ENCODE measurements at regions not wholly inside any gene's neighbourhood (a gene's known extent, or its start where the extent isn't known, plus 50 kb on each side); places are given as distances from the start of the nearest gene placed in this dataset.

GRCh38 chr2:65658881-65659280 lies 226.5 kb upstream of the SPRED2 start:
- POLR2A ChIA-PET: no interaction called here
- Histone ChIP-seq H3K27me3 (ENCODE audit: control insufficient read depth in 1 of 2, insufficient read depth in 2 of 2, low read length in 2 of 2) (peaks cover 2 to 21% of the 10 kb centered on the region in 2 experiments; a peak in 2 of 5 replicates), H3K4me1 (ENCODE audit: insufficient read depth, low read length) (peaks cover 8% of the 10 kb centered on the region), H3K4me2 (ENCODE audit: low read depth, low read length) (no peak overlapping the region), H3K9ac (ENCODE audit: insufficient read depth, low read depth, low read length) (no peak overlapping the region), H3K9me3 (ENCODE audit: low read length) (no peaks in the 10 kb centered on the region), H3K79me2 (ENCODE audit: insufficient read depth, low read length) (no peaks in the 10 kb centered on the region), H3K4me3 (replicated peaks in 1 of 3; ENCODE audit: insufficient read depth in 1 of 3, low read depth in 2 of 3, low read length in 3 of 3) (no peak overlapping the region), H2AFZ (ENCODE audit: low read length) (no peak overlapping the region), H3K27ac (ENCODE audit: extremely low read length, insufficient read depth, low read length) (no peak overlapping the region), H3K36me3 (replicated peaks in 1 of 2; ENCODE audit: control insufficient read depth in 1 of 2, insufficient read depth in 2 of 2, low read length in 2 of 2) (no peaks in the 10 kb centered on the region), H4K20me1 (ENCODE audit: insufficient read depth, low read length) (no peaks in the 10 kb centered on the region)
- intact Hi-C loops (cut with micrococcal nuclease; ENCODE audit: unreplicated experiment): loop anchor here (5.0 kb wide), 1 partner anchor 137 kb away; no protein-coding TSS in a partner anchor
- in situ Hi-C loops (cut with HindIII; ENCODE audit: extremely low pct_ligation_motif_present, low pct_unique_long_range_greater_than_20kb): no loop called here
- no TSS peak for BruUV-seq (replicated peaks)
- DNase-seq (ENCODE audit: low spot score) (no peak), FAIRE-seq (no peak), ATAC-seq (no peak)
- WGBS (ENCODE audit: low lambda C conversion rate): 32% methylated on average over 2 of the region's 2 CpGs
- CTCF ChIA-PET (ENCODE audit: low intra/inter-chr PET ratio, low total read pairs): no interaction called here
- no peak for TF ChIP-seq POLR2A (IDR thresholded peaks at IDR 0.05; ENCODE audit: insufficient read depth in 1 of 2, low read depth in 2 of 2, low read length in 2 of 2)
- no peak for TF ChIP-seq ZC3H13 (CRISPR knock-in tag; IDR thresholded peaks at IDR 0.05)
- TF ChIP-seq RERE (CRISPR knock-in tag; IDR thresholded peaks at IDR 0.05; ENCODE audit: low read depth): no peak
- TF ChIP-seq FOXO4 (CRISPR knock-in tag; conservative IDR thresholded peaks at IDR 0.05): no peak
- no peak for TF ChIP-seq FOXC1 (CRISPR knock-in tag; IDR thresholded peaks at IDR 0.05; ENCODE audit: borderline replicate concordance)
- TF ChIP-seq ZMAT5 (CRISPR knock-in tag; IDR thresholded peaks at IDR 0.05; ENCODE audit: borderline replicate concordance, low read depth): no peak
- TF ChIP-seq ZNF878 (CRISPR knock-in tag; IDR thresholded peaks at IDR 0.05): no peak
- TF ChIP-seq NFAT5 (CRISPR knock-in tag; IDR thresholded peaks at IDR 0.05): no peak
- TF ChIP-seq ZNF496 (CRISPR knock-in tag; IDR thresholded peaks at IDR 0.05; ENCODE audit: insufficient replicate concordance): no peak
- TF ChIP-seq CBX2 (IDR thresholded peaks at IDR 0.05; ENCODE audit: low read depth, low read length): no peak
- TF ChIP-seq CBX2 (CRISPR knock-in tag; IDR thresholded peaks at IDR 0.05; ENCODE audit: low read depth): no peak
- no peak for TF ChIP-seq ZFAT (CRISPR knock-in tag; conservative IDR thresholded peaks at IDR 0.05)
